Stimulated activated CD4-positive, alpha-beta T cell treated with anti-CD3 and anti-CD28 coated beads, Interleukin-2, amount 100 ng/mL, for 24 hours (primary cell): ENCODE measurements at regions not wholly inside any gene's neighbourhood (a gene's known extent, or its start where the extent isn't known, plus 50 kb on each side); places are given as distances from the start of the nearest gene placed in this dataset.
"Not testable (repeated sequence)": the region's sequence is repeated elsewhere in the genome, so short reads cannot be mapped to it uniquely, and the experiment has no call there.

Experiments
- DNase-seq, 2 donors: peaks; one replicate each; pipeline ENCODE4 v3.0.0-alpha.2; 2020

GRCh38 chr13:80552851-80553440, 212.0 kb upstream of the SPRY2 start:
- DNase-seq, result no peak

DNA sequence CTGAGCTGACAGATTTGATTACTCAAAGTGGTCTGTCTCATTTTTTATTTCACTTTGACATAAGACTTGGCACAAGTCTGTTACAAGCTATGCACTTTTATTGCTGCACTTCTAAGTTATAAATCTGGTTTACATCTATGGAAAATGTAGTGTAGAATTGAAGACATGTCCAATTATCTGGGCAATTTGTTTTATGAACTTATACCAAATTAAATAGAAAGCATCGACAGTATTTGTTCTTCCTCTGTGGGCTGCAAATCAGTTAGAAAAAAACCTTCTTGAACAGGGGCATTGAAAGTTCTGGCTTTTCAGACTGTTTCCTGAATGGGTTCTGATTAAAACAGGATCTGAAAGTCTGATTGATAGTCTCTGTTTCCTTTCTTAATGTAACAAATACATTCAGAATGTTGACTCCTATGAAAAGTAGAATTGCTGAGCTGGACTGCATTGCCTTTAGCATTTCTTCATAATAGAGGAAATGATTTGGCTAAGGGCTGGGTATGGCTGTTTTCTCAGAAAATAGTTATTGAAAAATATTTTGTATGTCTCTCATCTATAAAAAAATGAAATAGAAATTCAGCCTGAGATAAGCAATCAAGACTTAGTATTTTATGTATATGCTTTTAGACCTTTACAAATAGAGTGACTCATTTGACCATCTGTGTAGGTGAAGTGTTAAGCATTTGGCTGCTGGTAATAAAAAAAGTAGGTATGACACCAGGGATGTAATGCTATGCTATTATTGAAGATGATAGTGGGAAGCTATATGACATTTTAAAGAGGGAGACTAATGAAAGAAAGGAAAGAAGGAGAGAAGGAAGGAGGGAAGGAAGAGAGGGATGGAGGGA, 210.9 kb upstream of the SPRY2 start:
- no peak for DNase-seq

DNA sequence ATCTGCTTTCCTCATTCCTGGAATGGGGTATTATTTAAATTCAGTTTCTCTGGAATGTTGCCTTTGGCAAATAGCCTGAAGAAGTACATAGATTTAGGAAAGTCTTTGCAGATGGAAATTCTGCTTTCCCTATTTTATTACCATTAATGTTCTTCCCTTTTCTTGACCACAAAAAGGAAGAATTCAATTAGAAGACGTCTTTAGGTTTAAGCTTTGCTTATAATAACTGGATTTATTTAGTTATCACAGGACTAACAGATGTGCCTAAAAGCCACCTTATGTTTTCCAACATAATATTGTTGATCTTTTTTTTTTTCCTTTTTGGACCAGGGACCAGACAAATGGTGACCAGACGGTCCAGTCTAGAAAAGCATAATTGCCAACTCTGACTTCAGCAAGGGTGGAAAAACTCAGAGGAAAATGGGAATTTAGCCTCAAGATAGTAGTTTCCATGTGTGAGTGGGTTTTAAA, 210.1 kb upstream of the SPRY2 start:
- no peak for DNase-seq

GRCh38 chr13:80548915-80549314, 208.0 kb upstream of the SPRY2 start:
- DNase-seq, result no peak

GRCh38 chr13:80547885-80548825, 207.2 kb upstream of the SPRY2 start:
- no peak for DNase-seq

GRCh38 chr13:80547341-80547740, 206.4 kb upstream of the SPRY2 start:
- no peak for DNase-seq

DNA sequence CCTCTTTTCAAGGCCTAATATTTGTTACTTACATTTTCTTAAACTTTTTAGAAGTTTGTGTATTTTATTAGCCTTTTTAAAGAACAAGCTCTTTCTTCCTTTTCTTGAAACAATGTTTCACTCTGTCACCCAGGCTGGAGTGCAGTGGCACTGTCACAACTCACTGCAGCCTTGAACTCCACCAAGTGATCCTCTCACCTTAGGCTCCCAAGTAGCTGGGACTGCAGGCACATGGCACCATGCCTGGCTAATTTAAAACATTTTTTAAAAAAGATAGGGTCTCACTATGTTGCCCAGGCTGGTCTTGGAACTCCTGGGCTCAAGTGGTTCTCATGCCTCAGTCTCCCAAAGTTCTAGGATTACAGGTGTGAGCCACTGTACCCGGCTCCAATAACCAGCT, 192.2 kb upstream of the SPRY2 start:
- no peak for DNase-seq

GRCh38 chr13:80530902-80531301, 190.0 kb upstream of the SPRY2 start:
- DNase-seq, result no peak

GRCh38 chr13:80530191-80530590, 189.3 kb upstream of the SPRY2 start:
- no peak for DNase-seq

GRCh38 chr13:80529734-80530133, 188.8 kb upstream of the SPRY2 start:
- DNase-seq, result no peak

DNA sequence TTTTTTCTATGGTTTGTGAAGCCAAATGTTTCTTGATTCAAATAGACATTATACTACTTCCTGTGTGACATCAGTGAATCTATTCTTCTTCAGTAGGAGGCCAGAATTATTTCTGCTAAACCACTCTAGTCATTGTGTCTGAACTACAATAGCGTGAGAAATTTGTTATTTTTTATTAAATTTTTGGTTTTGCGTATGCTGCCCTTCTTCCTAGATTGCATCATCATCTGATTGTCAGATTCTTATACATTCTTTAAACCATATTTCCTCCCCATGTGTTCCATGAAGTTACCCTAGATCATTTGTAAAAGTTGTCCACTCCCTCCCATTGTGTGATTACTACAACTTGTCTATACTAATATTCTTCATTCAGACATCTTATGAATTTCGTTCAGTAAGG, 187.8 kb upstream of the SPRY2 start:
- no peak for DNase-seq

DNA sequence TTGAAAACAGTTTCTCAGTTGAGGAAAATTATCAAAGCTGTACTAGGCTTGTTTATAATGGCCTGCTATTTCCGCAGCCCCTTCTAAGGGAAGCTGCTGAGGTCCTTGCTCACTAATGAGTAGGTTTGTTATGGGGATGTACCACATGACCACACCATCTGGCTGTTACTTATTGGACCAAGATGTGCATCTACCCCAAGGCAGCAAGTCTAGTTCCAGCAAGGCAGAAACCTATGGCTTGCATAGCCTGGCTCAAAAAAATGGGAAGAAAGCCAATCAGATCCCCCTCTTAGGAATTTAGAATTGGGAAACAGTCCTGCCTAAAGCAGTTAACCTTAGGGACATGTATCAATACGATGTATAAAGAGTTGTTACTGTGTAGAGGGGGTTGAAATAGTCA, 186.5 kb upstream of the SPRY2 start:
- no peak for DNase-seq

GRCh38 chr13:80524447-80525215, 183.7 kb upstream of the SPRY2 start:
- no peak for DNase-seq

DNA sequence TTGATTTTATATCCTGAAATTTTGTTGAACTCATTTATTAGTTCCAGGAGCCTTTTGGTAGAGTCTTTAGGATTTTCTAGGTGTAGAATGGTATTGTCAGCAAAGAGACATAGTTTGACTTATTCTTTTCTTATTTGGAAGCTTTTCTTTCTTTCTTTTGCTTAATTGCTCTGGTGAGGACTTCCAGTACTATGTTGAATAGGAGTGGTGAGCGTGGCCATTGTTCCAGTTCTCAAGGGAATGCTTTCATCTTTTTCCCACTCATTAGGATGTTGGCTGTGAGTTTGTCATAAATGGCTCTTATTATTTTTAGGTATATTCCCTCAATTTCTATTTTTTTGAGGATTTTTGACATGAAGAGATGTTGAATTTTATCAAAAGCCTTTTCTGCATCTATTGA, 182.2 kb upstream of the SPRY2 start:
- DNase-seq, result no peak

- DNase-seq, result not testable (repeated sequence)
Observed at GRCh38 chr13:80522463-80522862, 181.5 kb upstream of the SPRY2 start.

GRCh38 chr13:80516818-80517348, 176.0 kb upstream of the SPRY2 start:
- no peak for DNase-seq

DNA sequence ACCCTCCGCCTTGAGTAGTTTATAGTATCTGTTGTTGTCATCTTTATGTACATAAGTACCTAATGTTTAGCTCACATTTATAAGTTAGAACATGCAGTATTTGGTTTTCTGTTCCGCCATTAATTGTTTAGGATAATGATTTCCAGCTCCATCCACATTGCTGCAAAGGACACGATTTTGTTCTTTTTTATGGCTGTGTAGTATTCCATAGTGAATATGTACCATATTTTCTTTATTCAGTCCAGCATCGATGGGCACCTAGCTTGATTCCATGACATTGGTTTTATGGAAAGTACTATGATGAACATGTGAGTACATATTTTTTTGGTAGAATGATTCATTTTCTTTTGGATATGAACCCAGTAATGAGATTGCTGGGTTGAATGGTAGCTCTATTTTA, 174.4 kb upstream of the SPRY2 start:
- no peak for DNase-seq

- DNase-seq, result no peak
Observed at GRCh38 chr13:80513196-80513595, 172.3 kb upstream of the SPRY2 start.

- DNase-seq, result no peak
Observed at GRCh38 chr13:80510686-80511085, 169.8 kb upstream of the SPRY2 start.

DNA sequence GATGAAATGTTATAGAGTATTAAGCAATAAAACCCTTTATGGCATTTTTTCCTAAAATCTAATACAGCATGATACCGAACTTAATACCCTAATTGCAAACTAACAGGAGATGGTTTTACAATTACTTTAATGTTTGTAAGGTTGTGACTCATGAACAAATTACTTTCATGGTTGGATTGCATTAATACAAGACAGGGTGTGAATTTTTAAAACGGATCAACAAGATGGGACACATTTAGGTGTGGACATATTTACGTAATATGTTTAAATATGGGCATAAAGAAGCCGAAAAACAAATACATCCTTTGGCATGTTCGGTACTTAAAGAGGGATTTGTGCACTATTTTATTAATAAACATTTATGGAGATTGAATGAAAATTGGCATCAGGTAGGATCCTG, 168.3 kb upstream of the SPRY2 start:
- DNase-seq, result no peak

DNA sequence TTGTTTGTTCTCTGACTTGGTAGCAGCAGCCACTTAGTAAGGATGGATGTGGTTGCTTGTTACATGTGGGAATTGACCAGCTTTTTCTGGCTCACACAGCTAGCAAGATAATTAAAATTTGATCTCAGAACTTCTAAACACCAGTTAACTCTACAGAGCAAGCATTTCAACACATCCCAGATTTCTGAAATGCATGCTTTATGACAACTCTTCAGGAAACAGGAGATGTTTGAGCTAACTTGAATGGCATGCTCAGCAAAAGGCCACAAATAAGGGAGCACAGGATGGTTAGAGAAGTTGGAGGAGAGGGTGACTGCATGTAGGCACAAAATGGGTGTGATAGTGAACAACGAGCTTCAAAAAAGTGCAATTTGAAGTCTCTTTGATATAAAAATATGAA, 167.1 kb upstream of the SPRY2 start:
- no peak for DNase-seq

GRCh38 chr13:80504453-80504852, 163.5 kb upstream of the SPRY2 start:
- no peak for DNase-seq
